CD8-positive, alpha-beta memory T cell (primary cell): ENCODE measurements at regions not wholly inside any gene's neighbourhood (a gene's known extent, or its start where the extent isn't known, plus 50 kb on each side); places are given as distances from the start of the nearest gene placed in this dataset.

ENCODE experiments used
- CTCF ChIA-PET: fragments of 350-600 bp; sonication (Branson Sonifier 250); formaldehyde crosslinking; loops from one replicate; lab custom pipeline; 2021; ENCODE audit warnings: antibody characterized with exemption; lab: Charles Lee
- POLR2A ChIA-PET: fragments of 350-600 bp; sonication (Branson Sonifier 250); formaldehyde crosslinking; loops from one replicate; lab custom pipeline; 2021; ENCODE audit warnings: antibody characterized with exemption; lab: Charles Lee
- DNase-seq, 5 donors: peaks; one replicate each; pipeline versions ENCODE4 v3.0.0 to v3.0.0-alpha.2; 2020 to 2022; ENCODE audit warnings: mixed read lengths in 1 of 5
- H3K27ac ChIP-seq: one replicate; pipeline ENCODE4 v1.7.0; 2013; ENCODE audit warnings: low read depth, mild to moderate bottlenecking, low read length, moderate library complexity
- H3K27me3 ChIP-seq: 2 replicates; pipeline ENCODE4 v1.7.0; 2013; ENCODE audit warnings: low read length, mild to moderate bottlenecking; ENCODE audit not compliant: insufficient read depth, poor library complexity, severe bottlenecking
- H3K36me3 ChIP-seq: 2 replicates; pipeline ENCODE4 v1.7.0; 2013; ENCODE audit warnings: mild to moderate bottlenecking, low read length, moderate library complexity; ENCODE audit not compliant: insufficient read depth
- H3K4me1 ChIP-seq: 2 replicates; pipeline ENCODE4 v1.7.0; 2013; ENCODE audit warnings: mild to moderate bottlenecking, low read length, moderate library complexity; ENCODE audit not compliant: insufficient read depth
- H3K4me3 ChIP-seq: 2 replicates; pipeline ENCODE4 v1.7.0; 2013; ENCODE audit warnings: mild to moderate bottlenecking, low read length
- H3K9me3 ChIP-seq: 2 replicates; pipeline ENCODE4 v1.7.0; 2013; ENCODE audit warnings: mild to moderate bottlenecking, low read length
- H3K27ac Mint-ChIP-seq, 8 donors: one replicate each; pipeline ENCODE4 v1.8.0; 2020 to 2021; ENCODE audit warnings: mixed read lengths in 8 of 8, mild to moderate bottlenecking in 6 of 8, inconsistent platforms in 3 of 8, moderate library complexity in 3 of 8
- H3K27me3 Mint-ChIP-seq, 2 donors: one replicate each; pipeline ENCODE4 v1.8.0; 2020 to 2021; ENCODE audit warnings: mixed read lengths in 2 of 2, mild to moderate bottlenecking in 1 of 2, moderate library complexity in 1 of 2
- H3K36me3 Mint-ChIP-seq, 3 donors: one replicate each; pipeline ENCODE4 v1.8.0; 2020 to 2021; ENCODE audit warnings: mixed read lengths in 3 of 3, inconsistent platforms in 1 of 3, mild to moderate bottlenecking in 1 of 3
- H3K4me1 Mint-ChIP-seq, 3 donors: one replicate each; pipeline ENCODE4 v1.8.0; 2020 to 2021; ENCODE audit warnings: mixed read lengths in 3 of 3, inconsistent platforms in 1 of 3, mild to moderate bottlenecking in 1 of 3
- H3K4me3 Mint-ChIP-seq, 7 donors: one replicate each; pipeline ENCODE4 v1.8.0; 2020 to 2021; ENCODE audit warnings: mixed read lengths in 7 of 7, mild to moderate bottlenecking in 6 of 7, moderate library complexity in 4 of 7, inconsistent platforms in 2 of 7
- H3K9me3 Mint-ChIP-seq, 5 donors: one replicate each; pipeline ENCODE4 v1.8.0; 2020 to 2022; ENCODE audit warnings: mixed read lengths in 5 of 5, mild to moderate bottlenecking in 3 of 5, moderate library complexity in 2 of 5, inconsistent platforms in 1 of 5

GRCh38 chr7:46750321-46750865, 829.3 kb upstream of the IGFBP3 start:
- Histone ChIP-seq H3K4me3 (no peak overlapping the region), H3K27me3 (no peaks in the 10 kb centered on the region), H3K4me1 (no peaks in the 10 kb centered on the region), H3K9me3 (no peaks in the 10 kb centered on the region), H3K27ac (no peak overlapping the region), H3K36me3 (no peaks in the 10 kb centered on the region)
- ChIA-PET CTCF (no interaction called here), POLR2A (no interaction called here)
- Mint-ChIP-seq H3K27ac (no peak overlapping the region), H3K27me3 (no peaks in the 10 kb centered on the region), H3K36me3 (no peaks in the 10 kb centered on the region), H3K9me3 (peaks cover 5 to 14% (median 8%) of the 10 kb centered on the region in 5 donors), H3K4me3 (no peak overlapping the region), H3K4me1 (no peaks in the 10 kb centered on the region)
- no peak for DNase-seq

- Mint-ChIP-seq H3K27ac (no peak overlapping the region), H3K9me3 (peaks cover 7 to 14% (median 10%) of the 10 kb centered on the region in 5 donors), H3K4me3 (no peak overlapping the region), H3K4me1 (no peaks in the 10 kb centered on the region), H3K36me3 (no peaks in the 10 kb centered on the region), H3K27me3 (no peaks in the 10 kb centered on the region)
- H3K9me3 ChIP-seq: no peaks in the 10 kb centered on the region
- POLR2A ChIA-PET: no interaction called here
- H3K4me3 ChIP-seq: no peak overlapping the region
- H3K36me3 ChIP-seq: no peaks in the 10 kb centered on the region
- CTCF ChIA-PET: no interaction called here
- H3K27me3 ChIP-seq: no peaks in the 10 kb centered on the region
- H3K27ac ChIP-seq: no peak overlapping the region
- no peak for DNase-seq
- no peaks in the 10 kb centered on the region for H3K4me1 ChIP-seq
Measured at GRCh38 chr7:46747869-46748576, 827.0 kb upstream of the IGFBP3 start.

- Mint-ChIP-seq H3K9me3 (peaks cover 7 to 14% (median 10%) of the 10 kb centered on the region in 5 donors), H3K4me1 (no peaks in the 10 kb centered on the region), H3K27ac (no peak overlapping the region), H3K36me3 (no peaks in the 10 kb centered on the region), H3K4me3 (no peak overlapping the region), H3K27me3 (no peaks in the 10 kb centered on the region)
- no peaks in the 10 kb centered on the region for H3K9me3 ChIP-seq
- DNase-seq: no peak
- ChIA-PET POLR2A (no interaction called here), CTCF (no interaction called here)
- no peak overlapping the region for H3K27ac ChIP-seq
- H3K4me1 ChIP-seq: no peaks in the 10 kb centered on the region
- no peaks in the 10 kb centered on the region for H3K27me3 ChIP-seq
- H3K36me3 ChIP-seq: no peaks in the 10 kb centered on the region
- H3K4me3 ChIP-seq: no peak overlapping the region
Measured at GRCh38 chr7:46746695-46747687, 825.9 kb upstream of the IGFBP3 start.

GRCh38 chr7:46745707-46746090, 824.6 kb upstream of the IGFBP3 start:
- no peaks in the 10 kb centered on the region for H3K9me3 ChIP-seq
- ChIA-PET POLR2A (no interaction called here), CTCF (no interaction called here)
- H3K36me3 Mint-ChIP-seq: no peaks in the 10 kb centered on the region
- H3K27ac ChIP-seq: no peak overlapping the region
- H3K4me1 Mint-ChIP-seq: no peaks in the 10 kb centered on the region
- H3K27me3 Mint-ChIP-seq: no peaks in the 10 kb centered on the region
- no peak overlapping the region for H3K27ac Mint-ChIP-seq
- no peaks in the 10 kb centered on the region for H3K27me3 ChIP-seq
- H3K4me1 ChIP-seq: no peaks in the 10 kb centered on the region
- no peak for DNase-seq
- H3K9me3 Mint-ChIP-seq: peaks cover 3 to 10% (median 7%) of the 10 kb centered on the region in 5 donors
- no peaks in the 10 kb centered on the region for H3K36me3 ChIP-seq
- H3K4me3 Mint-ChIP-seq: no peak overlapping the region
- no peak overlapping the region for H3K4me3 ChIP-seq

- ChIA-PET POLR2A (no interaction called here), CTCF (no interaction called here)
- H3K4me3 Mint-ChIP-seq: no peak overlapping the region
- Histone ChIP-seq H3K36me3 (no peaks in the 10 kb centered on the region), H3K4me3 (no peak overlapping the region), H3K4me1 (no peaks in the 10 kb centered on the region), H3K27me3 (no peaks in the 10 kb centered on the region), H3K27ac (no peak overlapping the region), H3K9me3 (no peaks in the 10 kb centered on the region)
- H3K4me1 Mint-ChIP-seq: no peaks in the 10 kb centered on the region
- no peaks in the 10 kb centered on the region for H3K36me3 Mint-ChIP-seq
- DNase-seq: no peak
- H3K9me3 Mint-ChIP-seq: peaks cover 3 to 10% (median 6%) of the 10 kb centered on the region in 5 donors
- H3K27me3 Mint-ChIP-seq: no peaks in the 10 kb centered on the region
- no peak overlapping the region for H3K27ac Mint-ChIP-seq
Measured at GRCh38 chr7:46744957-46745706, 824.1 kb upstream of the IGFBP3 start.

GRCh38 chr7:46742601-46743000, 821.5 kb upstream of the IGFBP3 start:
- Mint-ChIP-seq H3K9me3 (peaks cover 0 to 10% (median 3%) of the 10 kb centered on the region in 5 donors), H3K4me3 (no peak overlapping the region)

GRCh38 chr7:46741938-46742540, 821.0 kb upstream of the IGFBP3 start:
- Histone ChIP-seq H3K9me3 (no peaks in the 10 kb centered on the region), H3K36me3 (no peaks in the 10 kb centered on the region), H3K4me3 (no peak overlapping the region), H3K27ac (no peak overlapping the region), H3K27me3 (no peaks in the 10 kb centered on the region), H3K4me1 (no peaks in the 10 kb centered on the region)
- H3K4me1 Mint-ChIP-seq: no peaks in the 10 kb centered on the region
- POLR2A ChIA-PET: no interaction called here
- CTCF ChIA-PET: no interaction called here
- H3K27me3 Mint-ChIP-seq: no peaks in the 10 kb centered on the region
- no peak overlapping the region for H3K27ac Mint-ChIP-seq
- DNase-seq: no peak
- H3K36me3 Mint-ChIP-seq: no peaks in the 10 kb centered on the region
- no peak overlapping the region for H3K4me3 Mint-ChIP-seq
- peaks cover 0 to 10% (median 3%) of the 10 kb centered on the region in 5 donors for H3K9me3 Mint-ChIP-seq

More at GRCh38 chr7:46742601-46743000, 821.5 kb upstream of the IGFBP3 start:
- Mint-ChIP-seq H3K27ac (no peak overlapping the region), H3K36me3 (no peaks in the 10 kb centered on the region), H3K27me3 (no peaks in the 10 kb centered on the region), H3K4me1 (no peaks in the 10 kb centered on the region)
- Histone ChIP-seq H3K9me3 (no peaks in the 10 kb centered on the region), H3K4me3 (no peak overlapping the region), H3K36me3 (no peaks in the 10 kb centered on the region), H3K27me3 (no peaks in the 10 kb centered on the region), H3K4me1 (no peaks in the 10 kb centered on the region), H3K27ac (no peak overlapping the region)
- ChIA-PET POLR2A (no interaction called here), CTCF (no interaction called here)
- no peak for DNase-seq
